T-cell (primary cell): ENCODE measurements at regions not wholly inside any gene's neighbourhood (a gene's known extent, or its start where the extent isn't known, plus 50 kb on each side); places are given as distances from the start of the nearest gene placed in this dataset.

Experiments
- ATAC-seq, 4 experiments: fragments of 200-7000 bp in 3 of 4; fragments of 150-1000 bp in 1 of 4; cut with Tn5 transposase; replicated peaks in 1 of 4; 1 replicate in 3 of 4; 2 replicates in 1 of 4; pipeline ENCODE4 v1.10.0; 2021; ENCODE audit warnings: moderate library complexity in 3 of 4, mild to moderate bottlenecking in 2 of 4, moderate number of reproducible peaks in 1 of 4
- CTCF ChIA-PET, 2 donors: fragments of 300-600 bp; sonication (Branson Sonifier 250); formaldehyde crosslinking; loops; one replicate each; lab custom pipeline; 2022; ENCODE audit warnings: antibody characterized with exemption in 2 of 2; lab: Charles Lee
- POLR2A ChIA-PET, 2 donors: fragments of 300-600 bp; sonication (Branson Sonifier 250); formaldehyde crosslinking; loops; one replicate each; lab custom pipeline; 2022; ENCODE audit warnings: antibody characterized with exemption in 2 of 2; lab: Charles Lee
- DNase-seq, 35 experiments: peaks; one replicate each; pipeline versions ENCODE4 v3.0.0 to v3.0.0-alpha.2; 2013 to 2023
- H3K27ac ChIP-seq: one replicate; pipeline ENCODE4 v1.5.1; 2013; ENCODE audit warnings: low read length
- H3K27me3 ChIP-seq, 2 experiments: replicated peaks in 1 of 2; 1 replicate in 1 of 2; 2 replicates in 1 of 2; pipeline versions ENCODE4 v1.6.1 to v1.7.0; 2013; ENCODE audit warnings: low read length in 1 of 2, mixed read lengths in 1 of 2; ENCODE audit not compliant: control insufficient read depth in 2 of 2, insufficient read depth in 2 of 2; ENCODE audit errors: extremely low read depth in 1 of 2
- H3K36me3 ChIP-seq, 2 donors: 1 replicate in 1 of 2; 2 replicates in 1 of 2; pipeline versions ENCODE4 v1.6.1 to v1.7.0; 2013; ENCODE audit warnings: low read length in 1 of 2; ENCODE audit not compliant: control insufficient read depth in 2 of 2, insufficient read depth in 1 of 2; ENCODE audit errors: extremely low read depth in 1 of 2
- H3K4me1 ChIP-seq, 2 experiments: 1 replicate in 1 of 2; 2 replicates in 1 of 2; pipeline versions ENCODE4 v1.6.1 to v1.7.0; 2013; ENCODE audit warnings: low read length in 2 of 2, mixed read lengths in 1 of 2; ENCODE audit not compliant: insufficient read depth in 2 of 2, control insufficient read depth in 1 of 2; ENCODE audit errors: extremely low read depth in 1 of 2
- H3K4me3 ChIP-seq, 2 donors: 1 replicate in 1 of 2; 2 replicates in 1 of 2; pipeline versions ENCODE4 v1.5.1 to v1.7.0; 2013; ENCODE audit warnings: mild to moderate bottlenecking in 2 of 2, low read length in 1 of 2, moderate library complexity in 1 of 2; ENCODE audit not compliant: control insufficient read depth in 1 of 2; ENCODE audit errors: extremely low read depth in 1 of 2
- H3K9me3 ChIP-seq: 2 replicates; pipeline ENCODE4 v1.7.0; 2013
- H3K27ac Mint-ChIP-seq, 2 donors: one replicate each; pipeline ENCODE4 v1.8.0; 2020 to 2021; ENCODE audit warnings: mild to moderate bottlenecking in 2 of 2, mixed read lengths in 2 of 2
- H3K27me3 Mint-ChIP-seq, 2 donors: one replicate each; pipeline ENCODE4 v1.8.0; 2021 to 2022; ENCODE audit warnings: mixed read lengths in 2 of 2
- H3K36me3 Mint-ChIP-seq: one replicate; pipeline ENCODE4 v1.8.0; 2021; ENCODE audit warnings: mixed read lengths
- H3K4me1 Mint-ChIP-seq, 3 donors: one replicate each; pipeline ENCODE4 v1.8.0; 2020 to 2022; ENCODE audit warnings: mixed read lengths in 3 of 3, mild to moderate bottlenecking in 1 of 3
- H3K4me3 Mint-ChIP-seq, 3 donors: one replicate each; pipeline ENCODE4 v1.8.0; 2020 to 2022; ENCODE audit warnings: mild to moderate bottlenecking in 3 of 3, mixed read lengths in 3 of 3, moderate library complexity in 3 of 3
- H3K9me3 Mint-ChIP-seq, 3 donors: one replicate each; pipeline ENCODE4 v1.8.0; 2020 to 2022; ENCODE audit warnings: mixed read lengths in 3 of 3
- WGBS: methylation state at CpG from one replicate; pipeline ENCODE4 v1.1.5; 2013; ENCODE audit warnings: missing lambda C conversion rate; ENCODE audit not compliant: insufficient coverage; 5-methylcytosine and 5-hydroxymethylcytosine counted together

GRCh38 chr15:31255732-31256377 lies 70.8 kb upstream of the KLF13 start:
- Mint-ChIP-seq H3K9me3 (no peaks in the 10 kb centered on the region), H3K4me3 (no peak overlapping the region), H3K27me3 (no peaks in the 10 kb centered on the region), H3K4me1 (peaks cover 28 to 53% (median 46%) of the 10 kb centered on the region in 3 donors), H3K36me3 (no peaks in the 10 kb centered on the region), H3K27ac (peak overlapping the region in 1 of 2 donors; percentile 59)
- WGBS, result no CpG with 5 or more reads among the region's 9 CpGs
- ChIA-PET CTCF (no interaction called here), POLR2A (no interaction called here)
- Histone ChIP-seq H3K27ac (no peak overlapping the region), H3K36me3 (no peaks in the 10 kb centered on the region), H3K4me1 (peaks cover 12 to 30% of the 10 kb centered on the region in 2 experiments), H3K9me3 (no peaks in the 10 kb centered on the region), H3K4me3 (no peak overlapping the region), H3K27me3 (peaks cover 0 to 8% of the 10 kb centered on the region in 2 experiments)
- ATAC-seq (no peak), DNase-seq (no peak)

GRCh38 chr15:31256378-31257265 lies 70.0 kb upstream of the KLF13 start:
- POLR2A ChIA-PET, result no interaction called here
- H3K27me3 Mint-ChIP-seq, result no peaks in the 10 kb centered on the region
- Histone ChIP-seq H3K4me1 (peaks cover 14 to 37% of the 10 kb centered on the region in 2 experiments), H3K27me3 (peaks cover 0 to 2% of the 10 kb centered on the region in 2 experiments), H3K9me3 (no peaks in the 10 kb centered on the region), H3K27ac (no peak overlapping the region), H3K4me3 (no peak overlapping the region), H3K36me3 (no peaks in the 10 kb centered on the region)
- ATAC-seq (no peak), DNase-seq (no peak)
- no peak overlapping the region for H3K4me3 Mint-ChIP-seq
- WGBS, result 64% methylated on average over 7 of the region's 11 CpGs
- peak overlapping the region in 1 of 2 donors; percentile 59 for H3K27ac Mint-ChIP-seq
- CTCF ChIA-PET, result no interaction called here
- no peaks in the 10 kb centered on the region for H3K36me3 Mint-ChIP-seq
- H3K4me1 Mint-ChIP-seq, result peaks cover 33 to 59% (median 52%) of the 10 kb centered on the region in 3 donors
- no peaks in the 10 kb centered on the region for H3K9me3 Mint-ChIP-seq

DNA sequence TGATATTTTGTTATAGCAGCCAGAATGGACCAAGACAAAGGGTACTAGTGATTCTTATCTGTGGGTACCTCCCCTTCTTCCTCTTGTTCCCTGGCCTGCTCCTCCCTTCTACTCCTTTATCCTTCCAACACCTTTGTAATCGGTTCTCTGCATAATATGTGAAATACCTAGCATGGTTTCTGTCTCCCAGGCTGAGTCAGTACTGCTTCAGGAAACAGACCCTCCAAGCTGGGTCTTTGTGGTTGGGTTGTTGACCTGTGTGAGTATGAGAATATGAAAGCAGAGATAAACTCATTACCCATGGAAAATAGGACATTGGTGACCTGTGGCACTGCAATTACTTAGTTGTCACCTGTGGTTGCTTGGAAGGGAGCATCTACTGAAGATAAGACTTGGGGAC lies 69.3 kb upstream of the KLF13 start:
- Mint-ChIP-seq H3K36me3 (no peaks in the 10 kb centered on the region), H3K27me3 (no peaks in the 10 kb centered on the region), H3K4me1 (peaks cover 40 to 65% (median 58%) of the 10 kb centered on the region in 3 donors), H3K4me3 (no peak overlapping the region), H3K27ac (peak overlapping the region in 1 of 2 donors; percentile 10), H3K9me3 (no peaks in the 10 kb centered on the region)
- H3K9me3 ChIP-seq, result no peaks in the 10 kb centered on the region
- H3K27ac ChIP-seq, result no peak overlapping the region
- ChIA-PET POLR2A (no interaction called here), CTCF (no interaction called here)
- WGBS, result no CpG with 5 or more reads among the region's 1 CpG
- peaks cover 19 to 43% of the 10 kb centered on the region in 2 experiments for H3K4me1 ChIP-seq
- H3K4me3 ChIP-seq, result no peak overlapping the region
- no peaks in the 10 kb centered on the region for H3K27me3 ChIP-seq
- DNase-seq (no peak), ATAC-seq (no peak)
- no peaks in the 10 kb centered on the region for H3K36me3 ChIP-seq

- Histone ChIP-seq H3K4me1 (peaks cover 27 to 52% of the 10 kb centered on the region in 2 experiments), H3K36me3 (no peaks in the 10 kb centered on the region), H3K27me3 (no peaks in the 10 kb centered on the region), H3K9me3 (no peaks in the 10 kb centered on the region), H3K27ac (no peak overlapping the region), H3K4me3 (no peak overlapping the region)
- CTCF ChIA-PET, result interaction anchor here (0.7 kb wide), 2 partner anchors 43 to 55 kb away, joined by 3 to 5 read pairs; no protein-coding TSS in a partner anchor
- Mint-ChIP-seq H3K27me3 (no peaks in the 10 kb centered on the region), H3K4me1 (peaks cover 50 to 75% (median 68%) of the 10 kb centered on the region in 3 donors), H3K36me3 (no peaks in the 10 kb centered on the region), H3K27ac (no peak overlapping the region), H3K4me3 (no peak overlapping the region), H3K9me3 (no peaks in the 10 kb centered on the region)
- POLR2A ChIA-PET, result no interaction called here
- WGBS, result no CpG with 5 or more reads among the region's 2 CpGs
- ATAC-seq, result no peak
- DNase-seq, result no peak
Observed at GRCh38 chr15:31258260-31258659, 68.4 kb upstream of the KLF13 start.

DNA sequence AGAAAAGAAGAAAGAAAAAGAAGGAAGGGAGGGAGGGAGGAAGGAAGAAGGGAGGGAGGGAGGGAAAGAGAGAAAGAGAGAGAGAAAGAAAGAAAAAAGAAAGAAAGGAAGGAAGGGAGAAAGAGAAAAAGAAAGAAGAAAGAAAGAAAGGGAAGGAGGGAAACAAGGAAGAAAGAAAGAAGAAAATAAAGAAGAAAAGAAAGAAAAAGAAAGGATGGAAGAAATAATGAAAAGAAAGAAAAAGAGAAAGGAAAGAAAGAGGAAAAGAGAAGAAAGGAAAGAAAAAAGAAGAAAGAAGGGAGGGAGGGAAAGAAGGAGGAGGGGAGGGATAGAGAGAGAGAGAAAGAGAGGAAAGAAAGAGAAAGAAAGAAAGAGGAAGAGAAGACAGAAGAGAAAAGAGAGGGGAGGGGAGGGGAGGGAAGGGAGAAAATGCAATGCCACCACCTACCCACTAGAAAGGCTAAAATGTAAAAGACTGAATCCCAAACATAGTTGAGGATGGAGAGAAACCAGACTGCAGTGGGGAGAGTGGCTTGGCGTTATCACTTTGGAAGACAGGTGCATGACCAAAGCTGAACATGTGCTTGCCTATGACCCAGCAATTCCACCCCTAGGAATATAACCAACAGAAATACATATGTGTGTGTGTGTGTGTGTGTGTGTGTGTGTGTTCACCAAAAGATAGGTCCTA lies 66.9 kb upstream of the KLF13 start:
- POLR2A ChIA-PET, result interaction anchor here (0.7 to 0.8 kb wide), 2 partner anchors 10 to 110 kb away, joined by 4 to 12 read pairs; no protein-coding TSS in a partner anchor
- Histone ChIP-seq H3K4me1 (peaks cover 41 to 66% of the 10 kb centered on the region in 2 experiments), H3K27me3 (no peaks in the 10 kb centered on the region), H3K36me3 (no peaks in the 10 kb centered on the region), H3K27ac (no peak overlapping the region), H3K9me3 (no peaks in the 10 kb centered on the region), H3K4me3 (no peak overlapping the region)
- Mint-ChIP-seq H3K9me3 (no peaks in the 10 kb centered on the region), H3K4me3 (no peak overlapping the region), H3K27me3 (no peaks in the 10 kb centered on the region), H3K4me1 (peaks cover 62 to 83% (median 77%) of the 10 kb centered on the region in 3 donors), H3K36me3 (no peaks in the 10 kb centered on the region), H3K27ac (peak overlapping the region in 1 of 2 donors; percentile 33)
- CTCF ChIA-PET, result no interaction called here
- no CpG with 5 or more reads among the region's 1 CpG for WGBS
- no peak for ATAC-seq
- no peak for DNase-seq

GRCh38 chr15:31260646-31261265 lies 65.9 kb upstream of the KLF13 start:
- H3K4me3 ChIP-seq, result no peak overlapping the region
- DNase-seq, result peak in 1 of 35 experiments; percentile 7
- H3K9me3 Mint-ChIP-seq, result no peaks in the 10 kb centered on the region
- no peaks in the 10 kb centered on the region for H3K27me3 Mint-ChIP-seq
- no peak overlapping the region for H3K4me3 Mint-ChIP-seq
- no peaks in the 10 kb centered on the region for H3K36me3 ChIP-seq
- WGBS, result 92% methylated on average over 10 of the region's 11 CpGs
- H3K4me1 ChIP-seq, result peaks cover 47 to 70% of the 10 kb centered on the region in 2 experiments
- H3K27ac Mint-ChIP-seq, result peak overlapping the region; percentile 96 to 97
- CTCF ChIA-PET, result no interaction called here
- ATAC-seq, result no peak
- H3K36me3 Mint-ChIP-seq, result no peaks in the 10 kb centered on the region
- no peak overlapping the region for H3K27ac ChIP-seq
- peaks cover 72 to 85% (median 80%) of the 10 kb centered on the region in 3 donors for H3K4me1 Mint-ChIP-seq
- POLR2A ChIA-PET, result interaction anchor here in 1 of 2 donors (0.7 kb wide), 1 partner anchor 9 kb away, joined by 4 read pairs; no protein-coding TSS in a partner anchor
- H3K9me3 ChIP-seq, result no peaks in the 10 kb centered on the region
- H3K27me3 ChIP-seq, result no peaks in the 10 kb centered on the region
